ENCODE measurements at regions not wholly inside any gene's neighbourhood (a gene's known extent, or its start where the extent isn't known, plus 50 kb on each side); places are given as distances from the start of the nearest gene placed in this dataset.
"Not testable (repeated sequence)": the region's sequence is repeated elsewhere in the genome, so short reads cannot be mapped to it uniquely, and the experiment has no call there.

- TF ChIP-seq CTCF (IDR thresholded peaks at IDR 0.05); TCF7L2 (IDR thresholded peaks at IDR 0.05; ENCODE audit: low read depth, low read length); REST (IDR thresholded peaks at IDR 0.05; ENCODE audit: insufficient read depth in 1 of 2, low read depth in 2 of 2, low read length in 1 of 2); SIN3A (IDR thresholded peaks at IDR 0.05; ENCODE audit: borderline replicate concordance, insufficient read depth, low read depth, low read length): not testable (repeated sequence)
Measured at GRCh38 chr1:209202321-209202720, 381.2 kb upstream of the CAMK1G start.
